NCI-H524 (cell line): ENCODE measurements at regions not wholly inside any gene's neighbourhood (a gene's known extent, or its start where the extent isn't known, plus 50 kb on each side); places are given as distances from the start of the nearest gene placed in this dataset.

Source experiments
- DNase-seq, 2 experiments: peaks; one replicate each; lab custom pipeline; 2025; lab: John Stamatoyannopoulos, UW

DNA sequence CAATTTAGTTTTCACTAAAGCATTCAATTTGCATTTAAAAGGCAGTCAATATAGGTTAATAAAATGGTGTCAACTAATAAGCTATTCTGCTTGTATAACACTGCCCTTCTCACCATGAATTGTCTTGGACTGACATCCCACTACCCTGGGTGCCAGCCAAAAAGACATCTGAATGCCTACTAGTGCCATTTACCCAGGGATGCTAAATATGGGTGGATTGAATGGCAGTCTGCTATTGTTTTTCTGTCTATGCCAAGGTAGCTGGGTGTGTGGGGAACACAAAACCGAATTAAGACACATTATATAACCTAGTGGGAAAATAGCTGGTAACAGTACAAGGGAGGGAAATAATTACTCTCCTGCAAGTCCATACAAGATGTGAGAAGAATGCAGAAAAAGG lies 240.0 kb upstream of the CFAP20DC start:
- DNase-seq = no peak

DNA sequence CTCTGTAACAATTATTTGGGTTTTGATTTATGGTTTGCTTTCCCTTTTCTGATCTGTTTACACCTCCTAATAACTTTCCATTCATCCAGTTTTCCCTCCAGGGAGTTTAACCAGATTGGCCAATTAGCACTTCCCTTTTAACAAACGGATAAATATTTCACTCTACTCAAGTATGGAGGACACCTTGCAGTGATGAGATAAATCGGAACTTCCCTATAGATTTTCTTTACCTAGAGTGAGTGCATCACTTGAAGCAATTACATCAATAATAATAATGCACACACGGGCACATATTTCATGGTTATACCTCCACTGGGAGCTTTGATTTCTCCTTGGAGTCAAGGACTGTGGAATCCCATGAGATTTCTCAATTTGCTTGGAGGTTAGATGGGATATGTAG lies 239.1 kb upstream of the CFAP20DC start:
- DNase-seq = no peak

DNA sequence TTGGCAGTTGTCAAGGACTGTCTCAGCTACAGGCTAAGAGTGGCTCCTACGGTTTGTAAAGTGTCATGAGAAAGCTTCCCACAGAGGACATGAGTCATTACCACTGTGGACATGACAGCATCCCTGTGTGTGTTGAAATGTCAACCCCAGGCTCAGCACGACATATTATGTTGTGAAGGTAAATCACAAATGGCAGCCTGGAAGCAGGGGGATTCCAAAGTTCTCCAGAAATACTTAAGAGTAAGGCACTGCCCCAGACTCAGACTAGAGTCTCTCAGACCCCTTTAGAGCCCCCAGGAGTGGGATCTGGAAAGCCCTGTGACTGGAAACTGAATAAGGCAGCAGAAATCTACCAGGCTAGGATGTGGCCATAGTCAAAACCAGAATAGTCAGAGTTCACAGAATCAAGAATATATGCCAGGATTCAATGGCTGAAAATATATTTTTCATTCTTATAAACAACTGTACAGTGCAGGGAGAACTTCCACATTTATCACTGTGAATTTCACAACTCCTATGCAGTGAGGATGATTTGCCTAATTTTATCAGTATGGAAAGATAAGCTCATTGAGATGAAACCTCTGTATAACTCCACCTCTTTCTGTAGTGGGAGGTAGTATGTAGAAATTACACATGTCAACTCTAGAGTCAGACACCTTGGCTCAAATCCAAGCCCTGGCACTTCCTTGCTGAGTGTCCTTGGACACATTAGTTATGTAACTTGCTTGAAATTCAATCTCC lies 237.1 kb upstream of the CFAP20DC start:
- DNase-seq = peak in 1 of 2 experiments; percentile 5

DNA sequence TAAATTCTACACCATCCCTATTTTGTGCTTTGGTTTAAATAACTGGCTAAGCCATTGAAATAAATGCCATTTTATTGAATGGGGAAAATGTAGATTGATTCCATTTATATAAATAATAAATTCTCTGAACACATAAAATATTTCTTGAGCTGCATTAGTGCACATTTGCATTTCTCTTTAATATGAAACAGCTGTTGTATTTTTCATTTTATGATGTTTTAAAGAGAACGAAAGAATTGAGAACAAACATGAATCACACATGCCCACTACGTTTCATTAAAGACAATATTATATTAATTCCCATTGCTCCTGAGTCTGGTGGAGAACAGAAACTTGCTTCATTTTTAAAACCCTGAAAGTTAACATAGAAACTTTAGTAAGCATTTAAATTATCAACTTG lies 235.7 kb upstream of the CFAP20DC start:
- DNase-seq = no peak

DNA sequence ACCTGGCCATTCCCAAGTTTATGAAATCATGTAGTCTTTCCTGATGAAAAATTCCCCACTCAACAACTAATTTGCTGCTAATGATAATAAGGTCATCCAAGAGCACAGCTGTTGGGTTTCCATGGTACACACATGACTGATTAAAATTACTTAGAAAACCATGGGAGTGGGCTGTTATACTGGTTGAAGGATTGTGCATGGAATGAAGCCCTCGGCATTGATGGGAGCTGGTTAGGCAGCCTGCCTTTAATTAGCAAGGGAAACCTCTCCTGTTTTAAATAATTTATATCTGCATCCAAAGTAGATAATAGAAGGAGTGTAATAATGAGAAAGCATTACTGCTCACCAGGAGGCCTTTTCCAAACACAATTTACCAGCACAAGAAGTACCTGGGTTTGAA lies 235.1 kb upstream of the CFAP20DC start:
- peak in 1 of 2 experiments; percentile 39 for DNase-seq

DNA sequence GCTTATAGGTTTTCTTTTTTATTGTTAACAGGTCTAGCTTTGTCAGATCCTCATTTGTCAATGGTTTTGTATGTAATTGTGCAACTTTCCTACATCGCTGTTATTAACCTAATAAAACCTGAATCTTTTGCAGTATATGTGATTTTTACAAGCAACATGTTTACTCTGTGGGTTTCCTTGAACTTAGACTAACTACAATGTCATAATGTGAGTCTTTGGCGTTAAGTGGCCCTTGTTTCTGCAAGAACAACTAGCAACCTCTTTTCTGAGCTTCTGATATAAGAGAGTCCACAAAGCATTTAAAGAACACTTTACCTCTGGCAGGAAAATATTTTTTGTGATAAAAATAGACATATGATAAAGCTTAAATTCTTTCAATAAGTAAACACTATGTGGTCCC lies 230.3 kb upstream of the CFAP20DC start:
- no peak for DNase-seq

DNA sequence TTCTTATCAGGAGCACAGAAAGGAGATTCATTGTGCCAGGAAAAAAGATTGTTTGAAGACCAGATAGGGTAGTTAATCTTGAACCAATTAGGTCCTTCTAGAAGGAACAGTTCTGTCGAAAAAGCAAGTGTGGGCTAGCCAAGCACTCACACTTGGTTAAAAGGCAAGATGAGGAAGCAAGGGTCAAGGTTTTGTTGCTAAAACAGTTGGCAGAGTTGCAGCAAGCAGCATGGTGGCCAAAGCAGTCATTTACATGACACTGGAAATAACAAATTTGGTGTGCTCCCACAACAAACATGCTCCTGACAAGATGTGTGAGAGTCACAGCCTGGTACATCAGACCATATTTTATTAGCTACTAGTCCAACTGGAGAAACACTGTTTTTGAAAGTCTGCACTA lies 228.0 kb upstream of the CFAP20DC start:
- DNase-seq = no peak

DNA sequence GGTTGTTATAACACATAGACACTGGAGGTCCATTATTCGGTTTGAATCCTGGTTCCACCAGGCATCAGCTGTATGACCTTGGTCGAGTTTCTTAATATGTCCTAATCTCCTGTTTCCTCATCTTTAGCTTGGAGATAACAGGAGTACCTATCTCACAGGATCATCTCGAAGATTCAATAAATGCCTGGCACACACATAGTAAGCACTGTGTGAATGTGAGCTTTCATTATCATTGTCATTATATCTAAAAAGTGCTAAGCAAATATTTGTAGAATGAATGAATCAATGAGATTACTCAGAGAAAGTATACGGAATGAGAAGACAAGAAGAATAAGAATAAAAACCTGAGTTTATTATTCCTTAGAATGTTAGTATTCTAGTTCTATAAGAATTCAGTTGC lies 227.4 kb upstream of the CFAP20DC start:
- DNase-seq = no peak

DNA sequence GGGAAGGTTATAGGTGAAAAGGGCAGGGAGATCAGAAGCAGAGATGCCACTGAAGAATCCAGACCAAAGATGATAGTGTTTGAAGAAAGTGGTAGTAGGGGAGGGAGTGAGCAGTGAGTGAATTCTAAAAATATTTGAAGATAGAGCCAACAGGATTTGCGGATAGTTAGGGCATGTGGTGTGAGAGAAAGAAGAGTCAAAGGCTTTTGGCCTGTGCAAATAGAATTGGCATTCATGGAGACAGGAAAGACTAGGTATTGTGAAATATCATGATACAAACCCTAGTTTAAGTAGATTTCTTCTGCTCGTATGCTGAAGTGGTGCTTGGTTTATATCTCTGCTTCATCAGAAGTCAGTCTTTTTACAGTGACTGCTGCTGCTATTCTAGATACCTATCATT lies 224.2 kb upstream of the CFAP20DC start:
- no peak for DNase-seq

DNA sequence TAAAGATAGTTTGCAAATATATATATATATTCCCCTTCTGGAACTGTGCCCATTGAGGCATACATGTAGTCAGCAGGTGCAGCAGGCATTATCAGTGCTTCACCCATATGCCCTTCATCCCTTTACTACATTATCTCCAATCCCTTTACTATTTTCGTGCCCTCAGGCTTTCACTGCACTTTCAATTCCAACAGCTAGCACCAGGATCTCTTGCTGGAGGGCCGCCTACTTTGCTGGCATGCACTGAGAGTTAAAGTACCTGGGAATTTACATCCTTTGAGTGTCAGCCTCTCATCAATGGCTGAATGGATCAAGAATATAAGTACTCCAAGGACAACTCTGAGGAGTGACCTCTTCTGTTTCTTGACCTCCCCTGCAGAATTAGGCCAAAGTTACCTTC lies 222.1 kb upstream of the CFAP20DC start:
- DNase-seq = no peak

DNA sequence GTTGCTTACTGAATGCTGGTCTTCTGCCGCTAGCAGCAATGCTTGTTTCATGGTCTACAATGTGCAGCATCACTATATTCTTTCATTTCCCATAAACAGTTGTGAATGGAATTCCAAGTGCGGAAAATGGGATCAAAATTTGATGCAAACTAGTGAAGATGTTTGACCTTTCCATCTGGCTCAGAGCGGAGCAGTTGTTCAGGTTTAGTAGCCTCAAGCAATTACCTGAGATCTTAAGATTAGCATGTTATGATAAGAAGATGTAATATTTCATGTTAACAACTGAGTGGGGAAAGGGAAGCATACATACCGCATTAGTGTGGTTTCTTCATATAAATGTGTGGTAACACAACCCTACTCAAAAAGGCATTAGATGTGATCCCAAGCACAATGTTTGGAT lies 221.1 kb upstream of the CFAP20DC start:
- no peak for DNase-seq

DNA sequence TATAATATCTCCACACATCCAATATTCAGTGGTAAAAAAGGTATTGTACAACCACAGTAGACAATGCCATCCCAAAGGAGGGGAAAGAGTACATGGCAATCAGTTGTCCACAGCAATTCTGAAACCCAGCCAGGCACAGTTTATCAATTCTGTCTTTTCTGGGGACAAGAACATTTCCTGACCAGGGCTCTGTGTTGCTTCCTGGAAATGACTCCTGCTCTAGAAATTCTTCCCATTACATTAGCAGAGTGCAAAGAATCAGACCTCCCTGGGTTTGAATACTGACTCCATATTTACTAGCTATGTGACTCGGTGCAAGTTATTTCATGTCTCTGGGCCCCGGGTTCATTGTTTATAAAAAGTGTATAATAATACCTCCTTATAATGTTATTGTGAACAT lies 220.4 kb upstream of the CFAP20DC start:
- DNase-seq = no peak

DNA sequence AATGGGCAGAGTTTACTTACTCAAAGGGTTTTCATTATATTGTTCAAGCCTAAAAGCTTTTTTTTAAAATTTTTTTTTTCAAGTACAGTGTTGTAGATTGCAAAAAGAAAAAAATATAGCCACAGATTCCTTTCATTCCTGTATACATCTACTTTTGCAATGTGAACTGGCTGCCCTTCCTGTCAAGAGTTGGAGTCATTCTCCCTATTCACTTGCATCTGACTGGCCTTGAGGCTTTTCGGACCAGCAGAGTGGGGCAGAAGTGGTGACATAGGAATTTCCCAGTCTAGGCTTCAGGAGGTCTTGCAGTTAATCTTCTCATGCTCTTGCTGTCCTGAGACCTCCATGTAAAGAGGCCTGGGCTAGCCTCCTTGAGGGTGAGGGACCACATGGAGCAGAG lies 218.3 kb upstream of the CFAP20DC start:
- DNase-seq = no peak

DNA sequence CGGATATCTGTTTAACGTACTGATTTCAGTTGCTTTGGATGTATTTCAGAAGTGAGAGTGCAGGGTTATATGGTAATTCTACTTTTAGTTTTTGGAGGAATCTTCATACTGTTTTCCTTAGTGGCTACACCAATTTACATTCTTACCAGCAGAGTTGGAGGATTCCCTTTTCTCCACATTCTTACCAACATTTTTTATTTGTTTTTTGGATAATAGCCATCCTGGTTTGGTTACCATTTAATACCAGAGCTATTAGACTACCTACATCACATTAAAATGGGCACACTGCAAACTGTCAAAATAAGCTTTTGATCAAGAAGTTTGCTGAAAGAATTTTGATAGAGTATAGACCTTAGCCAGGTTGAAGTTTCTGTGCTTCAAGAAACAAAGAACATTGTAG lies 217.2 kb upstream of the CFAP20DC start:
- DNase-seq = no peak

DNA sequence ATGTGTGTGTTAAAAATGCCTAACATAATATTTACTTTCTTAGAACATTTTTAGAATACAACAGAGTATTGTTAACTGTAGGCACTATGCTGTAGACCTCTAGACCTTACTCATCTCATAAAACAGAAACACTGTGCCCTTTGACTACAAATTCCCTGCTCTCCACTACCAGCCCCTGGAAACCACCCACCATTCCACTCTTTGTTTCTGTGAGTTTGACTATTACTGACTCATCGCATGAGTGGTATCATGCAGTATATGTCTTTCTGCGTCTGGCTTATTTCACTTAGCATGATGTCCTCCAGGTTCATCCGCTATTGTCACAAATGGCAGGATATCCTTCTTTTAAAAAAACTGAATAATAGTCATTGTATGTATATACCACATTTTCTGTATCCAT lies 216.7 kb upstream of the CFAP20DC start:
- DNase-seq = no peak

DNA sequence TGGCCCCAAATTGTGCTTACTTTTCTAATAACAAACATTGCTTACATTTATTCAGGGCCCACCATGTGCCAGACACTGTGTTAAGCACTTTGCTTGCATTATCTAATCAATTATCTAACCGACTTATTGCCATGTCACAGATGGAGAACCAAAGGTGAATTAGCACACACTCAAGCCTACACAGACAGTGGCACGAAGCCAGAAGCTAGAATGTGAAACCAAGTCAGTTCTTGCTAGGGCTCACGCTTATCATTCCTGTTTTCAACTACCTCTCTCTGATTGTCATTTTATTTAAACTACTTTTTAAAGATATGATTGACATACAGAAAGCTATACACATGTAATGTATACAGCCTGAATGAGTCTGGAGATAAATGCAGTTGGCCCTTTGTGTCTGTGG lies 215.7 kb upstream of the CFAP20DC start:
- peak in 1 of 2 experiments; percentile 45 for DNase-seq

DNA sequence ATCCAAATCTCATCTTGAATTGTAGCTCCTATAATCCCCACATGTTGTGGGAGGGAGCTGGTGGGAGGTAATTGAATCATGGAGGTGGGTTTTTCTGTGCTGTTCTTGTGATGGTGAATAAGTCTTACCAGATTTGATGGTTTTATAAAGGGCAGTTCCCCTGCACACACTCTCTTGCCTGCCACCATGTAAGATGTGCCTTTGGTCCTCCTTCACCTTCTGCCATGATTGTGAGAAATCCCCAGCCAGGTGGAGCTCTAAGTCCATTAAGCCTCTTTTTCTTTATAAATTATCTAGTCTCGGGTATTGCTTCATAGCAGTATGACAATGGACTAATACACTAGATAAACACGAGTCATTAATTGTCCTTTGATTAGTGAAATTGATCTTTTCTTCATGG lies 214.5 kb upstream of the CFAP20DC start:
- peak in 1 of 2 experiments; percentile 1 for DNase-seq

DNA sequence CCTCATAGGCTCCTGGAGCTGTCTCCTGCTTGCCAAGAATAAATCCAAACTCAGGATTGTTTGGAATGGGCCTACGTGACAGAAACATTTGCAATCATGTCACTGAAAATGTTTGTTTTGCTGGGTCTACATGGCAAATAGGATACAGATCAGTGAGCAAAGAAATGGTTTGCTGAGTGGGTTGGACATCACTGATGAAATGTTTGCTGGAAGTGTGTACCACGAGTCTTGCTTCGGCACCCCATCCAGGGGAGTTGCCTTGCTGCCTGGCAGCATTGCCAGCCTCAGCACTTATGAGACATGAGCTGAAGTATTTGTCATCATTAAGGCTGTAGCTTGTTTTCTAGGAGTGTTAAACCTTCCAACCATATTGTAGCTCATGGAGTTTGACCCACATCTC lies 213.3 kb upstream of the CFAP20DC start:
- DNase-seq = no peak

DNA sequence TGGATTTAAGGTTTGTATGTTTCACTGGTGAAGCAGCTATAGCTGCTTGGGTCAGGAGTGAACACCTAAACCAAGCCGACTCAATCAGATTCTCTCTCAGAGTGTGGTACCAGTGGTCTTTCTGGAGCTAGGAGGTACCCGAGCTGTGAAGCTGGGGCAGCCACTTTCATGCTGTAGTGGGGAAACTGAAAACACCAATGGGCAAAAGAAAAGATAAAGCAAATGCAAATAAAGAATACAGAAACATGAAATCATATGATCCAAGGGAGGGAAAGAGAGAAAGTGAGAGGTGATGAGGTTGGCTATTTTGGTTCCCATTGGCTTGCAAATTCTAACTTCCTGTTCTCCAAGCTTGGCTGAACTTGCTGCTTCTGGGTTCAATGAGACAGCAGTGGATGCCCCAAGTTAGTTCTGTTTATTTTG lies 212.3 kb upstream of the CFAP20DC start:
- no peak for DNase-seq

DNA sequence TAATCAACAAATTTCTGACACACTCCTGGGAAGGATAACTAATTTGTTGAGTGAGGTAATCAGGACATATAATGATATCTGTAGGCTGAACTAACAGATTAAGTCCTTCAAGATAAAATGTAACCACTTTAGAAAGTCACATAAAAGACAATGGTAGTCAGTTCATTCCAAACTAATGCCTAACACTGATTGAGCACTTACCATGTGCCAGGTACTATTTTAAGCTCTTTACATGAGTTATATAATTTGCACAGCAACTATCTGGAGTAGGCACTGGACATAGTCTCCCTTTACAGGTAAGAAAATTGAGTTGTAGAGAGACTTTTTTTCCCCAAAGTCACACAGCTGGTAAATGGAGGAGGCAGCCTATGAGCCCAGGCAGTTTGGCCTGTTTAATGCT lies 211.2 kb upstream of the CFAP20DC start:
- no peak for DNase-seq

DNA sequence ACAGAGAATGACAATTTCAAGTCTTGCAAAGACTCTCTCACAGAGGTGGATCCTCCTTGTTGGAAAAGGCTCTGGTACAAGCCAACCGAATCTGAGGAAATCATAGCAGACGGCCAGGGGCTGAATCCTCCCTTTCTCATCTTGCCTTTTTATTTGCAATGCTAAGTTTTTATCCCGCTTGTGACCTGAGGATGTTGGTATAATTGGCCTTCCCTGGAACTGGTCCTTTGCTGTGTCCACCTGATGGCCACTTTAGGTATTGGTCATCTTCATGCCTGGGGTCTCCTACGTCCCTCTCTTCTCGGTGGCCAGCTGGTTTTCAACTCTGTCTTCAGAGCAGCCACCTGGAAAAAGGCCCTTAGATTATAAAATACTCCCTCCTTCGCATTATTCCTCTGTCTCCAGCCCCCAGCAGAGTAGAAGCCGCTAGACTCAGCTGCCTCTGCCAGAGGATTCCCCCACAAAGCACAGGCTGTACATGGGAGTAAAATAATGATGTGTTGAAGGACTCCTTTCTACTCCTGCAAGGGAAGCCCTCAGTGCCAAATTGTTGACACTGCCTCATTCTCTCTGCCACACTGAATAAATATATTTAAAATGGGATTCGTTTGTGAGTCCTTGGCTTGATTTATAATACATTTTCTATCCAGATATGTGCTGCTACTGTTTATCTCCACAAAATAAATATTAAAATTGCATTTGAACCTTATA lies 208.9 kb upstream of the CFAP20DC start:
- no peak for DNase-seq

DNA sequence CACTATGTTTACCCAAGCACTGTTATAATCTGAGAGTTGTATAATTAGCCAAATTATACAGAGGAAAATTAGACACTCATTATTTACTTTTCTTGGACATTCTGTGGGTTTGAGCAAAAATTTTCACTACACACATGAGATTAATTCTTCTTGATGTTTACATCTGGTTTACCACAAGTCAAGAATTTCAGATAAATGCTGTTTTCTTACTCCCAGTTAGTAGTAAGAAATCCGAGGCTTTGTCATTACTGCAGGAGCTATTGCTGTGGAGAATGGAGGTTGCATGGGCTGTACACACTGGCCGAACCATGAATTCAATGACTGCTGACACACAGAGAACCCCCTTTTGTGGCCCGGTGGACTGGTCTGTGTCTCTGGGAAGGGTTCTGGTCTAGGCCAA lies 207.7 kb upstream of the CFAP20DC start:
- DNase-seq = no peak

DNA sequence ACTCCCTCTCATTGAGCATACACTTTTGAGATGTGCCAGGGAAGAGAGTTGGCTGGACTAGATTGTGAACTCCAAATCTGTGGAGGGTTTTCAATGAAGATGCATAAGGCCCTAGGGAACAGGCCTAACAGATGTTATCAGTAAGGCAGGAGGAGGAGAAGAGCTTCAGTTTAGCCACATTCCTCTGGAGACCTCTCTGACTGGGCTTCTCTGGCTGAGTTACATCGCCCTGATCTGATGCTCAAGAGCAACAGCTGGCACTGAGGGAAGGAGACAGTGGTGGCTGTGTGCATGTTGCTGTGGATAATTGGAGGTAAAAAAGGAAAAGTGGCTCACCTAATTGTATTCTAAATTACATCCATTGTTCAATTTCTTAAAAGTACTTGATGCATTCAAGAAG lies 206.4 kb upstream of the CFAP20DC start:
- peak in 1 of 2 experiments; percentile 26 for DNase-seq

DNA sequence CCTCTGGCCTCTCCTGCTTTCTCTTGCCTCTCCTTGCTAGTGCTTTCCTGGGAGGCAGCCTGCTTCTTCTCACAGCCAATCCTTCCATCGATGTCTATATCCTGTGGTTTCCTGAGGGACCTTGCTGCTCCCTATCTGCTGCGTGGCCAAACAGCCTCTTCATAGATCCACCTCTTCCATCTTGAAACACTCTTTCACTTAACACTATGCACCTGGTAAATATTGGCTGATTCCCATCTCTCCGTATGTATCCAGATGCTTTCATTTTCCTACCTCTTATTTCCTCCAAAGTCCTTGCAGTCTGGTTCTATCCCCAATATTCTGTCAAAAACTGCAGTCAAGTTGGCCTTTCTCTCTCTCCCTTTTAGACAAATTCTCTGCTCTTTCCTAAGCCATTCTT lies 205.2 kb upstream of the CFAP20DC start:
- no peak for DNase-seq
